Vagina (tissue), 2 donors: ENCODE measurements at regions not wholly inside any gene's neighbourhood (a gene's known extent, or its start where the extent isn't known, plus 50 kb on each side); places are given as distances from the start of the nearest gene placed in this dataset.

Experiments
- POLR2A ChIP-seq, 2 donors: fragments of 450-650 bp; IDR thresholded peaks; one replicate each; pipeline ENCODE4 v1.6.1; 2017; ENCODE audit warnings: antibody characterized with exemption in 2 of 2, mild to moderate bottlenecking in 2 of 2, moderate library complexity in 2 of 2
- POLR2AphosphoS5 ChIP-seq, 2 donors: sonication (generic); formaldehyde crosslinking; IDR thresholded peaks; one replicate each; pipeline ENCODE4 v1.9.0; 2017; ENCODE audit warnings: antibody characterized with exemption in 2 of 2, mild to moderate bottlenecking in 2 of 2, low read depth in 1 of 2; ENCODE audit not compliant: insufficient read depth in 1 of 2
- TF ChIP-seq, protein P1 (sequence below), 3 experiments: fragments of 450-650 bp in 2 of 3; fragments of 200-600 bp in 1 of 3; sonication (generic) in 1 of 3; IDR thresholded peaks; one replicate each; pipeline ENCODE4 v1.5.1; 2017 to 2019; ENCODE audit warnings: antibody characterized with exemption in 3 of 3, mild to moderate bottlenecking in 2 of 3, moderate library complexity in 2 of 3

DNA sequence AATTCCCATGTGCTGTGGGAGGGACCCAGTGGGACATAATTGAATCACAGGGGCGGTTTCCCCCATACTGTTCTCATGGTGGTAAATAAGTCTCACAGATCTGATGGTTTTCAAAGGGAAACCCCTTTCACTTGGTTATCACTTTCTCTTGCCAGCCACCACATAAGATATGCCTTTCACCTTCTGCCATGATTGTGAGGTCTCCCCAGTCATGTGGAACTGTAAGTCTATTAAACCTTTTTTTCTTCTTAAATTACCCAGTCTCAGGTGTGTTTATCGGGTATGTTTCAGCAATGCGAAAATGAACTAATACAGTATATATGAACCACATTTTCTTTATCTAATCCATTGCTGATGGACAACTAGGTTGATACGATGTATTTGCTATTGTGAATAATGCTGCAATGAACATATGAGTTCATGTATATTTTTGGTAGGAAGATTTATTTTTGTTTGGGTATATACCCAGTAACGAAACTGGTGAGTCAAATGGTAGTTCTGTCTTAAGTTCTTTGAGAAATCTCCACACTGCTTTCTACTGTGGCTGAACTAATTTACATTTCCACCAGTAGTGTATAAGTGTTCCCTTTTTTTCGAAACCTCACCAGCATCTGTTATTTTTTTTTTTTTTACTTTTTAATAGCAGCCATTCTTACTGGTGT is 70.0 kb upstream of the HGF start:
- TF ChIP-seq POLR2A (IDR thresholded peaks at IDR 0.05) = no peak
- TF ChIP-seq, protein P1, sequence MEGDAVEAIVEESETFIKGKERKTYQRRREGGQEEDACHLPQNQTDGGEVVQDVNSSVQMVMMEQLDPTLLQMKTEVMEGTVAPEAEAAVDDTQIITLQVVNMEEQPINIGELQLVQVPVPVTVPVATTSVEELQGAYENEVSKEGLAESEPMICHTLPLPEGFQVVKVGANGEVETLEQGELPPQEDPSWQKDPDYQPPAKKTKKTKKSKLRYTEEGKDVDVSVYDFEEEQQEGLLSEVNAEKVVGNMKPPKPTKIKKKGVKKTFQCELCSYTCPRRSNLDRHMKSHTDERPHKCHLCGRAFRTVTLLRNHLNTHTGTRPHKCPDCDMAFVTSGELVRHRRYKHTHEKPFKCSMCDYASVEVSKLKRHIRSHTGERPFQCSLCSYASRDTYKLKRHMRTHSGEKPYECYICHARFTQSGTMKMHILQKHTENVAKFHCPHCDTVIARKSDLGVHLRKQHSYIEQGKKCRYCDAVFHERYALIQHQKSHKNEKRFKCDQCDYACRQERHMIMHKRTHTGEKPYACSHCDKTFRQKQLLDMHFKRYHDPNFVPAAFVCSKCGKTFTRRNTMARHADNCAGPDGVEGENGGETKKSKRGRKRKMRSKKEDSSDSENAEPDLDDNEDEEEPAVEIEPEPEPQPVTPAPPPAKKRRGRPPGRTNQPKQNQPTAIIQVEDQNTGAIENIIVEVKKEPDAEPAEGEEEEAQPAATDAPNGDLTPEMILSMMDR (IDR thresholded peaks at IDR 0.05) = no peak
- TF ChIP-seq POLR2AphosphoS5 (IDR thresholded peaks at IDR 0.05; ENCODE audit: insufficient read depth in 1 of 2, low read depth in 1 of 2) = no peak
